ENCODE measurements at regions not wholly inside any gene's neighbourhood (a gene's known extent, or its start where the extent isn't known, plus 50 kb on each side); places are given as distances from the start of the nearest gene placed in this dataset.
"Not testable (repeated sequence)": the region's sequence is repeated elsewhere in the genome, so short reads cannot be mapped to it uniquely, and the experiment has no call there.

- Histone ChIP-seq H3K27ac (ENCODE audit: low read depth) (no peak overlapping the region), H3K4me1 (ENCODE audit: insufficient read depth) (no peaks in the 10 kb centered on the region), H3K36me3 (ENCODE audit: insufficient read depth) (no peaks in the 10 kb centered on the region), H3K4me3 (ENCODE audit: low read depth, low read length) (no peak overlapping the region)
- WGBS: 81% methylated on average over 6 of the region's 6 CpGs
- DNase-seq (ENCODE audit: extremely low spot score): no peak
Measured at GRCh38 chr18:73535189-73535588, 612.4 kb downstream of the FBXO15 start.

DNA sequence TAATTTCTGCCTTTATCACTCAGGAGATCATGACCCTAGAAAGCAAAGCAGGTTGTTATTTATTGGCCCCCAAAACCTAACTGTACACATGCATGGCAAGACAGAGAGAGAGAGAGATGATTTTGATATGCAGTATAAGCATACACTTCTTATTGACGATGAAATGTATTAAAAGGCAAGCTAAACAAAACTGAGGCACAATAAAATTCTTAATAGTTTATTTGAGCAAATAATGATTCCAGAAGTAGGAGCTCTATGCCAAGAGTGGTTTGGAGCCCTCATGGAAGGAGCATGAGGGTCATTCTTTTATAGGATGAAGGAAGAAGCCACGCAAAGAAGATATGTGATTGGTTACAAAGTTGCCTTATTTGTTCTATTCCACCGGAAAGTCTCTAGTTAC is 616.0 kb downstream of the FBXO15 start:
- H3K4me3 ChIP-seq (ENCODE audit: low read depth, low read length): no peak overlapping the region
- 94% methylated on average over 3 of the region's 3 CpGs for WGBS
- H3K4me1 ChIP-seq (ENCODE audit: insufficient read depth): no peaks in the 10 kb centered on the region
- H3K27ac ChIP-seq (ENCODE audit: low read depth): no peak overlapping the region
- DNase-seq (ENCODE audit: extremely low spot score): no peak
- no peaks in the 10 kb centered on the region for H3K36me3 ChIP-seq (ENCODE audit: insufficient read depth)

DNA sequence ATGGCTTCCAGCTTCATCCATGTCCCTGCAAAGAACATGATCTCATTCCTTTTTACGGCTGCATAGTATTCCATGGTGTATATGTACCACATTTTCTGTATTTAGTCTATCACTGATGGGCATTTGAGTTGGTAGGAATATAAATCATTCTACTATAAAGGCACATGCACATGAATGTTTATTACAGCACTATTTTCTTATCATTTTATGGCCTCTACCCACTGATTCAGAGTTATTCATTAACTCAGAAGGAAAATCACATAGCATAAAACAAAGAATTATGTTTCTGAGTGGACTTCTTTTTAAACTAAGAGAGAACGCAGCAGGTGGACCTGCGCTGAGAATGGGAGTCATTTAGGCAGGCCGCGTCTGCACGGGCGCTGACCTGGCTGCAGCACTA is 619.6 kb downstream of the FBXO15 start:
- WGBS: 95% methylated on average over 7 of the region's 7 CpGs
- no peak overlapping the region for H3K27ac ChIP-seq (ENCODE audit: low read depth)
- H3K4me1 ChIP-seq (ENCODE audit: insufficient read depth): no peaks in the 10 kb centered on the region
- DNase-seq (ENCODE audit: extremely low spot score): no peak
- H3K36me3 ChIP-seq (ENCODE audit: insufficient read depth): no peaks in the 10 kb centered on the region
- H3K4me3 ChIP-seq (ENCODE audit: low read depth, low read length): no peak overlapping the region

- H3K4me1 ChIP-seq (ENCODE audit: insufficient read depth): no peaks in the 10 kb centered on the region
- 73% methylated on average over 5 of the region's 5 CpGs for WGBS
Measured at GRCh38 chr18:73520229-73520628, 627.4 kb downstream of the FBXO15 start.

DNA sequence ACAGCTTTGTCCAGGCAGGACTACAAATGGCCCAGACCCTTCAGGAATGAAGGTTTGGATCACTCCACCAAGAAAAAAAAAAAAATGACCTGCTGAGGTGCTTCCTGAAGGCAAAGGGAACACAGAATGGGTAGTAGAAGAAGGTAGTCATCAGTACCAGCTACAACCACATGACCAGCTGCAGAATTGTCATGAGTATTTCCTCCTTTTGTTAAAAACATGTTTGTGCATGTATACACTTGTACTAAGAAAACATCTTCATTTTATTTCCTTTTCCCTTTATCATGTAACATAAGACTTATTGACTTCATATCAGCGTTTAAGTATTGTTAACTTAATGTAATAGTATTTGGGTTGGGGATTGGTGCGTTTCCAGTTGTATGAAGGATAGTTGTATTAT is 631.6 kb downstream of the FBXO15 start:
- DNase-seq (ENCODE audit: extremely low spot score); H3K27ac ChIP-seq (ENCODE audit: low read depth); H3K4me3 ChIP-seq (ENCODE audit: low read depth, low read length); H3K36me3 ChIP-seq (ENCODE audit: insufficient read depth); H3K4me1 ChIP-seq (ENCODE audit: insufficient read depth): not testable (repeated sequence)
- 92% methylated on average over 2 of the region's 2 CpGs for WGBS

More at GRCh38 chr18:73520229-73520628, 627.4 kb downstream of the FBXO15 start:
- Histone ChIP-seq H3K27ac (ENCODE audit: low read depth) (no peak overlapping the region), H3K4me3 (ENCODE audit: low read depth, low read length) (no peak overlapping the region), H3K36me3 (ENCODE audit: insufficient read depth) (no peaks in the 10 kb centered on the region)
- DNase-seq (ENCODE audit: extremely low spot score): no peak

DNA sequence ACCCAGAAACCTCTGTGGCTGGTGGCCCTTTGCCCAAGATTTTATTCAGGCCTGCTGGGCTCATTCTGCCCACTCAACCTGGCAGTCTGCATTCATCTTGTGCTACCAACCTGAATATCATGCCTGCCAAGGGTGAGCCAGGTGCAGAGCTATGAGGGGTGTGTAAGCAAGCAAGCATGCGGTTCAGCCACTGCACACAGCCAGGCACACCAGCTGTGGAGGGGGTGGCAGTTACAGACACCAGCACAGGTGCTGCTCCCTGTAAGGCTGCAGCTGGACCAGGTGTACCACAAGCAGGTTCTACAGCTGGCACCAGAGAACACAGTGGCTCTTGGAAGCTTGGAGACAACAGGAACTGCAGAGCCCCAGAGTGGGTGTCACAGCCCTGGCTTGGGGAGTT is 633.2 kb downstream of the FBXO15 start:
- no peak for DNase-seq (ENCODE audit: extremely low spot score)
- Histone ChIP-seq H3K36me3 (ENCODE audit: insufficient read depth) (no peaks in the 10 kb centered on the region), H3K4me1 (ENCODE audit: insufficient read depth) (no peaks in the 10 kb centered on the region), H3K27ac (ENCODE audit: low read depth) (no peak overlapping the region), H3K4me3 (ENCODE audit: low read depth, low read length) (no peak overlapping the region)
- 95% methylated on average over 1 of the region's 1 CpG for WGBS

DNA sequence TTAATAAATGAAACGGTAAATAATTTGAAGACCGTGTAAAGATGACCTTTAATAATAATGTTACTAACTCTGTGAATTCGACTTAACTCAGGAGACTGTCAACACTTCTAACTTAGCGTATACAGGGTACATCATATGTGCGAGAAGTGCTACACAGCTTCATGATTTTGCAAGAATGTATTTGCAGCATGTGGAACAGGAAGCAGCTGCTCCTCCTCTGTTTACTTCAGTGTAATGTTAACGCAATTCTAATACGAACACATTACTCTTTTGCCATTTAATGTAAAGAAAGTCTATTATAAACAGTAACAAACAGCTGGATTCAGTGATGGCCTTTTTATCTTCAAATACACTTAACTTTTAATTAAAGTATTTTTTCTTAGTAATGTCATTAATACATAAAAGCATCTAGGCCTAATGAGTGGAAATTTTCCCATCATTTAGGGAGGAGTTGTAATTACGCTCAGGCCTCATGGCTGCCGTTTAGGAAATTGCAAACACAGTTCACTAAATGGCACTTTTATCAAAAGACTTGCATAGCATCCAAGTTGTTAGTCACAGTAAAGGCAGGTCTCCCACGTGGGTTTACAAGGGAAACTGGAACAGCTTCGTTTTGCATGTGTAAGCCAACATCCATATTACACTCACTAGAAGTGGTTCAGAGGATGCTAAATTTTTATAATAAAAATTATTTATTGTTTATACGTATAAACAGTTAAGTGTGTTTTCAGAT is 635.7 kb downstream of the FBXO15 start:
- WGBS: 46% methylated on average over 12 of the region's 12 CpGs
- no peak for DNase-seq (ENCODE audit: extremely low spot score)

DNA sequence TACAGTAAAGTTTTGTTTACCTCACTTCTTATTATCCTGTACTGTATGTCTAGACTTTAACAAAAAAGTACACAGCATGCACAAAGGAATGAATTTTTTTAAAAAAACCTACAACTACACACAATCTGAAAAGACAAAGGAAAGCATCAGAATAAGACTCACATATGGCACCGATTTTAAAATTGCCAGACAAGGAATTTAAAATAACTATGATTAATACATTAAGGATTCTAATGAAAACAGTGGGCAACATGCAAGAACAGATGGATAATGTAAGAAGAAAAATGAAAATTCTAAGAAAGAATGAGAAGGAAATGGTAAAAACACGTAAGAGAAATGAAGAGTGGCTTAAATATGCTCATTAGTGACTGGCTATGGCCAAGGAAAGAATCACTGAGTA is 638.2 kb downstream of the FBXO15 start:
- no peaks in the 10 kb centered on the region for H3K4me1 ChIP-seq (ENCODE audit: insufficient read depth)
- WGBS: 80% methylated on average over 2 of the region's 2 CpGs
- no peak overlapping the region for H3K27ac ChIP-seq (ENCODE audit: low read depth)
- no peak overlapping the region for H3K4me3 ChIP-seq (ENCODE audit: low read depth, low read length)
- no peak for DNase-seq (ENCODE audit: extremely low spot score)
- H3K36me3 ChIP-seq (ENCODE audit: insufficient read depth): no peaks in the 10 kb centered on the region

More for the DNA sequence above, 635.7 kb downstream of the FBXO15 start:
- no peak overlapping the region for H3K27ac ChIP-seq (ENCODE audit: low read depth)
- no peaks in the 10 kb centered on the region for H3K36me3 ChIP-seq (ENCODE audit: insufficient read depth)
- H3K4me1 ChIP-seq (ENCODE audit: insufficient read depth): no peaks in the 10 kb centered on the region
- no peak overlapping the region for H3K4me3 ChIP-seq (ENCODE audit: low read depth, low read length)

DNA sequence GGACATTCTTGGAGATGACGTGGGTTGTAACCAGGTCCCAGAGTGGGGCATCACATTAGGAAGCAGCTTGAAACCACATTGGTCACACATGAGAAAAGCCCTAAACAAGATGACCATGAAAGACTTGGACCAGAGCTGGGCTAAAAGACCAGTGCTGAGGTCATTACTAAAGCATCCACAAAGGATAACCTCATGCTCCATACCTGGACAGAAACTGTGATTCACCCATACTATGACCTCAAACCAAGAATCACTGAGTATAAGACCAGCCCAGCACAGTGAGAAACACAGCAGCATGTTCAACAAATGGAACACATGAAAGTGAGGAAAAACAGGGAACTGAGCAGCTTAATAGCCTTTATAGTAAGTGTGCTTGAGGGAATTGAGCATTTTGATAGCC is 635.5 kb upstream of the NETO1 start:
- no peak for DNase-seq (ENCODE audit: extremely low spot score)
- H3K4me3 ChIP-seq (ENCODE audit: low read depth, low read length): no peak overlapping the region
- H3K36me3 ChIP-seq (ENCODE audit: insufficient read depth): no peaks in the 10 kb centered on the region
- H3K4me1 ChIP-seq (ENCODE audit: insufficient read depth): no peaks in the 10 kb centered on the region
- WGBS: 0% methylated on average over 1 of the region's 1 CpG
- H3K27ac ChIP-seq (ENCODE audit: low read depth): no peak overlapping the region

DNA sequence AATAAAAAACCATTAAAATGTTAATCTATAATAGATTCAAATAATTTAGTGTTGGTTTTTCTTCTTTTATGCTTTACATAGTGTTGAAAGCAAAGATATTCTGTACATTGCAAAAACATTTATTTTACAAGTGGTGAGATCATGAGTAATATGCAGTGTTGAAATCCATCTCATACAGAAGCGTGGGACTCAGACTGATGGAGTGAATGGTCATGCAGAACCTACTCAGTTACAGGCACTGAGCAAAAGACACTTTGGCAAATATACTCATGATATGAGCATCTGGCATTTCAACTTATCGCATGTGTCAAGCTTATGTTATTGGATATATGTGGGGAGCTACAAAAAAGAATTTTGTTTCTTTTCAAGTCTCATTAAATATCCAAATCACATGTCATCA is 620.2 kb upstream of the NETO1 start:
- H3K36me3 ChIP-seq (ENCODE audit: insufficient read depth): no peaks in the 10 kb centered on the region
- whole genome bisulfite sequencing: 84% methylated on average over 2 of the region's 2 CpGs

GRCh38 chr18:73485166-73485565 is 617.4 kb upstream of the NETO1 start:
- Histone ChIP-seq H3K36me3 (ENCODE audit: insufficient read depth) (no peaks in the 10 kb centered on the region), H3K27ac (ENCODE audit: low read depth) (no peak overlapping the region), H3K4me3 (ENCODE audit: low read depth, low read length) (no peak overlapping the region), H3K4me1 (ENCODE audit: insufficient read depth) (no peaks in the 10 kb centered on the region)
- DNase-seq (ENCODE audit: extremely low spot score): no peak
- WGBS: 68% methylated on average over 3 of the region's 3 CpGs

More for the DNA sequence above, 620.2 kb upstream of the NETO1 start:
- Histone ChIP-seq H3K4me3 (ENCODE audit: low read depth, low read length) (no peak overlapping the region), H3K27ac (ENCODE audit: low read depth) (no peak overlapping the region), H3K4me1 (ENCODE audit: insufficient read depth) (no peaks in the 10 kb centered on the region)
- no peak for DNase-seq (ENCODE audit: extremely low spot score)

DNA sequence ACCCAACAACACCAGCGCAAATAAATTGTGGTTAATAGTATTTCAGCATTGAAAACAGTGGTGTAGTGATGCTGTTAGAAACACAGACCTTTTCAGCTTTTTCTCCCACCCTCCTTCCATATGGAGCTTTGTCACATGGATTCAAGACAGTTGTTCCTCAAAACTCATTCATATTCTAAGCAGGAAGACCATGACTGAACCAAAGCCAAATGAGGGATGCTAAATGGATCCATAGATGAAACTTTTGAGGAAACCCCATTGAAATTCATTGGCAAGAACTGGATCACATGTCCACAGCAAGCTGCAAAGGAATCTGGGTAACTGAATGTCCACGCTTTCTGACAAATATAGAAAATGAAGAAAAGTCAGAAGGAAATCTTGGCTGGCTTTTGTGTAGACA is 615.1 kb upstream of the NETO1 start:
- no peaks in the 10 kb centered on the region for H3K36me3 ChIP-seq (ENCODE audit: insufficient read depth)
- H3K4me1 ChIP-seq (ENCODE audit: insufficient read depth): no peaks in the 10 kb centered on the region
- 93% methylated on average over 2 of the region's 2 CpGs for WGBS
- H3K4me3 ChIP-seq (ENCODE audit: low read depth, low read length): no peak overlapping the region
- H3K27ac ChIP-seq (ENCODE audit: low read depth): no peak overlapping the region
- no peak for DNase-seq (ENCODE audit: extremely low spot score)

GRCh38 chr18:73479477-73479876 is 611.7 kb upstream of the NETO1 start:
- Histone ChIP-seq H3K27ac (ENCODE audit: low read depth) (no peak overlapping the region), H3K36me3 (ENCODE audit: insufficient read depth) (no peaks in the 10 kb centered on the region), H3K4me1 (ENCODE audit: insufficient read depth) (no peaks in the 10 kb centered on the region), H3K4me3 (ENCODE audit: low read depth, low read length) (no peak overlapping the region)
- no peak for DNase-seq (ENCODE audit: extremely low spot score)
- 74% methylated on average over 2 of the region's 2 CpGs for WGBS

DNA sequence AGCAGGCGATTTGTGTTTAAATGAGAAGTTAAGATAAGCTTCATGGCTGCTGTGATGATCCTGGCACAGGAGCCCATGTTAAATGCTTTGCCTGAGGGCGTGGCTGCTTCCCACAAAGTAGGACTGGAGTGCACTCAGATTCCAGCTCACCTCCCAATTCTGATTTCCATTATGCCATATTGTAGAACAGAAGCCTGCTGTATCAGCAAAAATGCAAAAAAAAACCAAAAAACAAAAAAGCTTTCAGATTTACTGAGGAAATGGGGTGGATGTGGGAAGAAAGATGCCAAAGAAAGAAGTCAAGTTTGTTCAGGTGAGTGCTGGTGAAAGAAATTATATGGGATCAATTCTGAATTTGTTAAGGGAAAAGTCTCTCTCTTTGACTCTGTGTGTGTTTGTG is 610.4 kb upstream of the NETO1 start:
- no peak overlapping the region for H3K4me3 ChIP-seq (ENCODE audit: low read depth, low read length)
- H3K36me3 ChIP-seq (ENCODE audit: insufficient read depth): no peaks in the 10 kb centered on the region
- WGBS: 83% methylated on average over 2 of the region's 2 CpGs

DNA sequence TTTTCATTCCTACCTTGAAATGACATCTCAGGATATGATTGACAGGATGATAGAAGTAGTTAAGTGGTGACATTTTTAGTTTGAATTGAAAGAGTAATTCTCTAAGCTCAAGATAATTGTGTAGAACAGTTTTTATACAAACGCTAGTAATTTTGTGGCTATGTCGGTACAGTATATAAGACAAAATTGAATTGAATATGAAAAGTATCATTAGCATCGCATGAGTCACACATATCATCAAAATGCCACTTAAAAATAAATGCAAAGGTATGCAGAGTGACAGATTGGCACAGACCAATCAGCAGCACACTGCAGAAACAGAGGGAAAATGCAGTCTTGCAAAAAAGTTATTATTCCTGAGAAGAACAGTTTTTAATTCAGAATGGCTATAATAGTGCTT is 608.2 kb upstream of the NETO1 start:
- WGBS: 93% methylated on average over 3 of the region's 3 CpGs
- DNase-seq (ENCODE audit: extremely low spot score): no peak

More for the DNA sequence above, 610.4 kb upstream of the NETO1 start:
- H3K4me1 ChIP-seq (ENCODE audit: insufficient read depth): no peaks in the 10 kb centered on the region
- no peak for DNase-seq (ENCODE audit: extremely low spot score)
- no peak overlapping the region for H3K27ac ChIP-seq (ENCODE audit: low read depth)

More for the DNA sequence above, 608.2 kb upstream of the NETO1 start:
- no peak overlapping the region for H3K4me3 ChIP-seq (ENCODE audit: low read depth, low read length)
- H3K36me3 ChIP-seq (ENCODE audit: insufficient read depth): no peaks in the 10 kb centered on the region
- no peaks in the 10 kb centered on the region for H3K4me1 ChIP-seq (ENCODE audit: insufficient read depth)
- H3K27ac ChIP-seq (ENCODE audit: low read depth): no peak overlapping the region
